ENCODE measurements at regions not wholly inside any gene's neighbourhood (a gene's known extent, or its start where the extent isn't known, plus 50 kb on each side); places are given as distances from the start of the nearest gene placed in this dataset.
"Not testable (repeated sequence)": the region's sequence is repeated elsewhere in the genome, so short reads cannot be mapped to it uniquely, and the experiment has no call there.

DNA sequence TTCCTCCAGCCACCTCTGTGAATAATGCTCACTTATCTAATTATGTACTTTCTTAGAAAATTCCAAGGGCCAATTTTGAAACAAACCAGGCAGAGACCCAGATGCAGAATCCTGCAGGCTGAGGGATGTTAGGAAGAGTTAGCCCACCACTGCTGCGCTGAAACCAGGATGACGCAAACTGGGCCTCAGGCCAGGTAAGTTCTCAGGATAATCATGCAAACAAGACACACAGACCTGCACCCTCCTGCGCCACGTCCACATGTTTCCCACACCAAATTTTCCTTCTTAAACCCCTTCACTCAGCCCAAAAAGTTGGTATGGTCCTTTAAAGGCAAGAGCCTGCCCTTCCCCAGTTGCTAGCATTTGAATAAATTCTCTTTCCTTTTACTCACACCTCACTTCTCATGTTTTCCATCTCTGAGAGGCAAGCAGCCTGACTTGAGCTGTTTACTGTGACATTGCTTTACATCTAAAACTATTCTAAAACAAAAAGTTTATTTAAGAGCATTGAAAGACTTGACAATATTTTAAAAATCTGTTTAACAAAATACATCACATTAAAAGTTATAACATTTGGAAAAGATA lies 887.1 kb downstream of the LRRIQ3 start:
- no peaks in the 10 kb centered on the region for H3K36me3 ChIP-seq (replicated peaks in 1 of 2; ENCODE audit: insufficient read depth in 1 of 2, low read depth in 2 of 2)
- intact Hi-C loops (cut with DNase I): no loop called here
- TF ChIP-seq, protein P1, sequence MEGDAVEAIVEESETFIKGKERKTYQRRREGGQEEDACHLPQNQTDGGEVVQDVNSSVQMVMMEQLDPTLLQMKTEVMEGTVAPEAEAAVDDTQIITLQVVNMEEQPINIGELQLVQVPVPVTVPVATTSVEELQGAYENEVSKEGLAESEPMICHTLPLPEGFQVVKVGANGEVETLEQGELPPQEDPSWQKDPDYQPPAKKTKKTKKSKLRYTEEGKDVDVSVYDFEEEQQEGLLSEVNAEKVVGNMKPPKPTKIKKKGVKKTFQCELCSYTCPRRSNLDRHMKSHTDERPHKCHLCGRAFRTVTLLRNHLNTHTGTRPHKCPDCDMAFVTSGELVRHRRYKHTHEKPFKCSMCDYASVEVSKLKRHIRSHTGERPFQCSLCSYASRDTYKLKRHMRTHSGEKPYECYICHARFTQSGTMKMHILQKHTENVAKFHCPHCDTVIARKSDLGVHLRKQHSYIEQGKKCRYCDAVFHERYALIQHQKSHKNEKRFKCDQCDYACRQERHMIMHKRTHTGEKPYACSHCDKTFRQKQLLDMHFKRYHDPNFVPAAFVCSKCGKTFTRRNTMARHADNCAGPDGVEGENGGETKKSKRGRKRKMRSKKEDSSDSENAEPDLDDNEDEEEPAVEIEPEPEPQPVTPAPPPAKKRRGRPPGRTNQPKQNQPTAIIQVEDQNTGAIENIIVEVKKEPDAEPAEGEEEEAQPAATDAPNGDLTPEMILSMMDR (IDR thresholded peaks at IDR 0.05): no peak
- TF ChIP-seq POLR2A (IDR thresholded peaks at IDR 0.05): no peak
- no peaks in the 10 kb centered on the region for H3K9me3 ChIP-seq
- H3K4me3 ChIP-seq: no peak overlapping the region
- H3K27me3 ChIP-seq: no peaks in the 10 kb centered on the region
- ATAC-seq (no peak), DNase-seq (no peak)
- no peak overlapping the region for H3K27ac ChIP-seq
- H3K4me1 ChIP-seq: no peaks in the 10 kb centered on the region
- 53 to 66% methylated on average over 4 of the region's 4 CpGs for WGBS, 2 donors

DNA sequence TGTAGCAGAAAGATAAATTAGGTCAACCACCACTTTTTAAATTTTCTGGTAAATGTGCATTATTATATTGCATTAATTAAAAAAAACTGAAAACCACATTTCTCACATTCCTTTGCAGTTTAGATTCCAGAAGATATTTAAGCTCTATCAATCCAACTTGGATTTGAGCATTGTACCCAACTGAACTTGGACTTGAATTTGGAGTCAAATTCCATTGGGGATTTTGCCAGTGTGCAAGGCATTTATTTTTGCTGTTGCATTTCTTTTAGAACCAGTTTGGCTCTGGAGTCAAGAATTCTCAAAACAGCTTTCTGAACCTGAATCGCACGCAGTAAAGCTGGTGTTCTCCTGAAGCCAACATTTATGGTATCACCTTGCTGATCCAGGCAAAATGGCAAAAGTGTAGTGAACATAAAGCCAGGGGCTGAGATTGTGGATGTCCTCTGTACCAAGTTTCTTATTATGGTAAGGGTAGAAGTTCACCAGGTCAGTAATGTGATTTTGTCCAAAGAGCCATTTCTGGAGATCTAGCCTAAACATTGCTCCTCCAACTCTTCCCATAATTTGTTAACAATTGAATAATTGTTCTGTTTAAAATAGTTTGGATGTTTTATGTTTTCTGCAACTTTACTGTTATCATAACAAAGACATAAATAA lies 890.9 kb downstream of the LRRIQ3 start:
- WGBS, 2 donors: 84 to 91% methylated on average over 2 of the region's 2 CpGs
- intact Hi-C loops (cut with DNase I): no loop called here

DNA sequence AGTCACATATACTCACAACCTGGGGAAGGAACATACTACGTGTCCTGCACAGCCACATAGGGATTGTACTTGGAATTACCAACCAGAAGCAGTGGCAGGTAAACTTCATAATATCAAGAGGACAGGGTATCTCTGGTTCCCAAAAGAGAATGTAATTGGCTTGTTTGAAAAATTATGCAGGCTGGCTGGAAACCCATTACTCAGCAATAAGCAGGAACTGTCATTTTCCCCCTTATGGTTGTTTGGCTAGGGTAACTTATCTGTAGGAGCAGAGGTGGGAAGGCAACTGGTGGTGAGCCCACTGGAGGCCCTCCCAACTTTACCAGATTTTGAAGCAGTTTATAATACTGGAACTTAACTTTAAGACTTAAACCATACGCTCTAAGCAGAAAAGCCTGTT lies 924.1 kb downstream of the LRRIQ3 start:
- TF ChIP-seq POLR2A (IDR thresholded peaks at IDR 0.05): no peak
- TF ChIP-seq, protein P1 (IDR thresholded peaks at IDR 0.05): no peak
- DNase-seq: no peak
- intact Hi-C loops (cut with DNase I): no loop called here
- no peak overlapping the region for H3K27ac ChIP-seq
- WGBS, 2 donors: 62 to 64% methylated on average over 2 of the region's 2 CpGs
- ATAC-seq: no peak
- no peaks in the 10 kb centered on the region for H3K36me3 ChIP-seq (replicated peaks in 1 of 2; ENCODE audit: insufficient read depth in 1 of 2, low read depth in 2 of 2)
- no peak overlapping the region for H3K4me3 ChIP-seq
- no peaks in the 10 kb centered on the region for H3K9me3 ChIP-seq
- H3K27me3 ChIP-seq: no peaks in the 10 kb centered on the region
- H3K4me1 ChIP-seq: no peaks in the 10 kb centered on the region

More for the DNA sequence above, 890.9 kb downstream of the LRRIQ3 start:
- Histone ChIP-seq H3K4me1 (no peaks in the 10 kb centered on the region), H3K27ac (no peak overlapping the region), H3K4me3 (no peak overlapping the region), H3K9me3 (no peaks in the 10 kb centered on the region), H3K27me3 (no peaks in the 10 kb centered on the region), H3K36me3 (replicated peaks in 1 of 2; ENCODE audit: insufficient read depth in 1 of 2, low read depth in 2 of 2) (no peaks in the 10 kb centered on the region)
- ATAC-seq (no peak), DNase-seq (no peak)
- no peak for TF ChIP-seq POLR2A (IDR thresholded peaks at IDR 0.05)
- TF ChIP-seq, protein P1 (IDR thresholded peaks at IDR 0.05): no peak

DNA sequence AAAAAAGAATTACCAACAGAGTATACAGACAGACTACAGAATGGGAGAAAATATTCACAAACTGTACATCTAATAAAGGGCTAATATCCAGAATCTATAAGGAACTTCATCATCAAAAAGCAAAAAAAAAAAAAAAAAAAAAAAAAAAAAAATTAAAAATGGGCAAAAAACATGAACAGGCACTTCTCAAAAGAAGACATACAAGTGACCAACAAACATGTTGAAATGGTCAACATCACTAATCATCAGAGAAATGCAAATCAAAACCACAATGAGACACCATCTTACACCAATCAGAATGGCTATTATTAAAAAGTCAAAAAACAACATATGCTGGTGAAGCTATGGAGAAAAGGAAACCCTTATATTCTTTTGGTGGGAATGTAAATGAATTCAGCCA lies 952.8 kb downstream of the LRRIQ3 start:
- H3K9me3 ChIP-seq: peaks cover 0 to 12% (median 0%) of the 10 kb centered on the region in 3 donors
- DNase-seq; H3K4me3 ChIP-seq; intact Hi-C loops (cut with DNase I); H3K36me3 ChIP-seq (replicated peaks in 1 of 2; ENCODE audit: insufficient read depth in 1 of 2, low read depth in 2 of 2); H3K27ac ChIP-seq; ATAC-seq; H3K4me1 ChIP-seq; H3K27me3 ChIP-seq: not testable (repeated sequence)

DNA sequence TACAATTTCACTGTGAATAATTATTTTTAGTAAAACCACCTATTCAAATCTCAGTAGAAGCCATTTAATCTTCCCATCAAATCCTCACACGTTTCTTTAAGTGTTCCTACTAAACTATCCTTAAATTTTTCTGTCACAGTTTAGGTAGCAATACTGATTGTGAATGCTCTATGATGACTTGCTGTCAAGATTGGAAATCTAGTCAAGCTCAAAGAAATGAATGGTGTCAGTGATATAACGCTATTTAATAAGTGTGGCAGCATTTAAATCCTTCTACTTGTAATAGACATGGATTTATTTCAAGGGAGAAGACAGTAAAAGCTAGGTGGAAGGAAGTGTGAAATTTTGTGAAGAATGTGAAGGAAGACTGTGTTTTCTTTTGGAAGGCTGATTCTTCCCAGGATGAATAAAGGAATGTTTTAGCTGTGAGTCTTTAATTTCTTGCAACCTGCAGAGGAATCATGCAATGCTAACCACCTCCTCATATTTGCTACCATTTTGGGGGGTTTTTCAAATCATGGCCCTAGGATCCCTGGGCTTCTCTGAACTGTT lies 936.7 kb upstream of the NEGR1 start:
- H3K4me1 ChIP-seq: no peaks in the 10 kb centered on the region
- no peak overlapping the region for H3K4me3 ChIP-seq
- intact Hi-C loops (cut with DNase I): no loop called here
- no peak for TF ChIP-seq POLR2A (IDR thresholded peaks at IDR 0.05)
- TF ChIP-seq, protein P1 (IDR thresholded peaks at IDR 0.05): no peak
- H3K27me3 ChIP-seq: no peaks in the 10 kb centered on the region
- H3K9me3 ChIP-seq: no peaks in the 10 kb centered on the region
- ATAC-seq: no peak
- no peaks in the 10 kb centered on the region for H3K36me3 ChIP-seq (replicated peaks in 1 of 2; ENCODE audit: insufficient read depth in 1 of 2, low read depth in 2 of 2)
- H3K27ac ChIP-seq: no peak overlapping the region
- no peak for DNase-seq
- 23 to 27% methylated on average over 2 of the region's 2 CpGs for WGBS, 2 donors

Measured in body of pancreas (tissue), 4 donors.